Hepatocyte (in vitro differentiated cells): ENCODE measurements at regions not wholly inside any gene's neighbourhood (a gene's known extent, or its start where the extent isn't known, plus 50 kb on each side); places are given as distances from the start of the nearest gene placed in this dataset.

ENCODE experiments used
- DNase-seq: peaks from one replicate; pipeline ENCODE4 v3.0.0-alpha.2; 2016; ENCODE audit warnings: low spot score
- H2AFZ ChIP-seq: fragments of 200-600 bp; sonication (generic); 2 replicates; pipeline ENCODE4 v1.6.0; 2016; ENCODE audit warnings: antibody characterized with exemption, mild to moderate bottlenecking
- H3K27ac ChIP-seq: fragments of 200-600 bp; sonication (generic); 2 replicates; pipeline ENCODE4 v1.5.1; 2016; ENCODE audit warnings: mild to moderate bottlenecking
- H3K27me3 ChIP-seq: fragments of 200-600 bp; sonication (generic); 2 replicates; pipeline ENCODE4 v1.6.1; 2016
- H3K36me3 ChIP-seq: fragments of 200-600 bp; sonication (generic); replicated peaks from 2 replicates; pipeline ENCODE4 v1.5.1; 2016; ENCODE audit warnings: low read depth; ENCODE audit not compliant: insufficient read depth
- H3K4me1 ChIP-seq: fragments of 200-600 bp; sonication (generic); 2 replicates; pipeline ENCODE4 v1.5.1; 2016; ENCODE audit warnings: mild to moderate bottlenecking, moderate library complexity; ENCODE audit not compliant: insufficient read depth
- H3K4me2 ChIP-seq: fragments of 200-600 bp; sonication (generic); 2 replicates; pipeline ENCODE4 v1.6.0; 2016
- H3K4me3 ChIP-seq: fragments of 200-600 bp; sonication (generic); 2 replicates; pipeline ENCODE4 v1.5.1; 2016; ENCODE audit warnings: mild to moderate bottlenecking
- H3K79me2 ChIP-seq: fragments of 200-600 bp; sonication (generic); 2 replicates; pipeline ENCODE4 v1.6.0; 2017; ENCODE audit warnings: mild to moderate bottlenecking
- H3K9me2 ChIP-seq: fragments of 200-600 bp; sonication (generic); replicated peaks from 2 replicates; pipeline ENCODE4 v1.6.0; 2017; ENCODE audit warnings: mild to moderate bottlenecking; ENCODE audit not compliant: insufficient read depth
- H3K9me3 ChIP-seq: fragments of 200-600 bp; sonication (generic); 2 replicates; pipeline ENCODE4 v1.5.1; 2016; ENCODE audit warnings: low read depth, mild to moderate bottlenecking
- H4K20me1 ChIP-seq: fragments of 200-600 bp; sonication (generic); 2 replicates; pipeline ENCODE4 v1.6.0; 2016; ENCODE audit warnings: mild to moderate bottlenecking; ENCODE audit not compliant: insufficient read depth, poor library complexity, severe bottlenecking
- CTCF ChIP-seq: fragments of 200-600 bp; sonication (generic); IDR thresholded peaks from 2 replicates; pipeline ENCODE4 v1.5.1; 2016; ENCODE audit warnings: antibody characterized with exemption, mild to moderate bottlenecking; ENCODE audit not compliant: poor library complexity
- EZH2 ChIP-seq: fragments of 200-600 bp; sonication (generic); IDR thresholded peaks from 2 replicates; pipeline ENCODE4 v1.6.1; 2016; ENCODE audit warnings: antibody characterized with exemption, mild to moderate bottlenecking, borderline replicate concordance
- EZH2phosphoT487 ChIP-seq: fragments of 200-600 bp; sonication (generic); IDR thresholded peaks from one replicate; pipeline ENCODE4 v1.6.1; 2018; ENCODE audit warnings: antibody characterized with exemption, mild to moderate bottlenecking, low read depth, moderate library complexity; ENCODE audit not compliant: unreplicated experiment, severe bottlenecking
- WGBS: methylation state at CpG from one replicate; pipeline ENCODE4 v1.1.6; 2016; ENCODE audit warnings: low lambda C conversion rate; ENCODE audit errors: missing lambda C conversion rate; 5-methylcytosine and 5-hydroxymethylcytosine counted together

DNA sequence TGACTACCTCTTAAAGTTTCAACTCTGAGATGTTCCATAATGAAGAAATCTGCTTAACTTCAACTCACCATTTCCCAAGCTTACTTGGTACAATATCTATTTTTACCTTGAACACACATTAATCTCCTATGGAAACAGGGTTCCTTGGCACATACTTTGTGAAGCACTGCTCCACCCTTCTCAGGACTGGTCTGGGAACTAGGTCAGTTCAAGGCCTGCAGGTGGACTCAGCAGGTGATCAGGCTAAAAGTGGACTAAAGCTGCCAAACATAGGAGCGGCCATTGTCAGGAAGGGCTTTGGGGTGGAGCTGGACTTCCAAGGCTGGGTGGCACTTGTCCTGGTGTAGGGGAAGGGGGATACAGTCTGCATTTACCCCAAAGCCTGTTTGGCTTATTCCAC, 202.3 kb downstream of the NUAK1 start:
- Histone ChIP-seq H2AFZ (no peak overlapping the region), H3K4me2 (no peak overlapping the region), H4K20me1 (no peaks in the 10 kb centered on the region), H3K27me3 (peaks cover 6% of the 10 kb centered on the region), H3K9me2 (no peaks in the 10 kb centered on the region), H3K79me2 (no peaks in the 10 kb centered on the region), H3K4me3 (no peak overlapping the region), H3K36me3 (no peaks in the 10 kb centered on the region), H3K4me1 (no peaks in the 10 kb centered on the region), H3K9me3 (no peaks in the 10 kb centered on the region), H3K27ac (no peak overlapping the region)
- DNase-seq, result no peak
- no peak for TF ChIP-seq CTCF
- no peak for TF ChIP-seq EZH2phosphoT487
- TF ChIP-seq EZH2, result no peak
- WGBS, result 100% methylated on average over 1 of the region's 1 CpG

DNA sequence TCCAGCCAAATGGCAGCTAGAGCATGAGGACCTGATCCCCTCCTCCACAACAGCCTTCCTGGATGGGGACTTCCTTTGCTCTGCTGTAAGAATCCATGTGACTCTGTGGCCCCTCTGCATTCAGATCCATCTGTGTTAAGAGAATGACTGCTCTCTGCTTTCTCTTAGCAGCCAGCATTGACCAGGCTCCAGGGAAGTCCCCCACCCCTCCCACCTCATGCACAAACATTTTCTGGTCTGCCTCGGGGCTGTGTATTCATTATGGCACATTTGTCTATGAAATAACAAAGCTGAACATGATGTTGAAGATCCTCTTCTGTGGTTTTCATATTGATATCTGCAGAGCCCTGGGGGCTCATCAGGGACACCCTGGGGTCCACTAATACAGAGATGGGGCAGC, 201.7 kb downstream of the NUAK1 start:
- Histone ChIP-seq H3K27me3 (peaks cover 6% of the 10 kb centered on the region), H3K27ac (no peak overlapping the region), H3K9me2 (no peaks in the 10 kb centered on the region), H3K9me3 (no peaks in the 10 kb centered on the region), H2AFZ (no peak overlapping the region), H3K36me3 (no peaks in the 10 kb centered on the region), H4K20me1 (no peaks in the 10 kb centered on the region), H3K4me3 (no peak overlapping the region), H3K4me2 (no peak overlapping the region), H3K79me2 (no peaks in the 10 kb centered on the region), H3K4me1 (no peaks in the 10 kb centered on the region)
- WGBS, result 64% methylated on average over 1 of the region's 1 CpG
- no peak for DNase-seq
- TF ChIP-seq EZH2phosphoT487, result no peak
- no peak for TF ChIP-seq CTCF
- no peak for TF ChIP-seq EZH2

- peaks cover 6% of the 10 kb centered on the region for H3K27me3 ChIP-seq
- no peaks in the 10 kb centered on the region for H3K79me2 ChIP-seq
- H3K4me2 ChIP-seq, result no peak overlapping the region
- no peaks in the 10 kb centered on the region for H3K36me3 ChIP-seq
- no peaks in the 10 kb centered on the region for H3K9me2 ChIP-seq
- no peak overlapping the region for H2AFZ ChIP-seq
- H3K4me3 ChIP-seq, result no peak overlapping the region
- no peaks in the 10 kb centered on the region for H3K4me1 ChIP-seq
- H4K20me1 ChIP-seq, result no peaks in the 10 kb centered on the region
- DNase-seq, result no peak
- no peak overlapping the region for H3K27ac ChIP-seq
- no peaks in the 10 kb centered on the region for H3K9me3 ChIP-seq
- TF ChIP-seq EZH2, result no peak
- no peak for TF ChIP-seq EZH2phosphoT487
- no peak for TF ChIP-seq CTCF
- WGBS, result 76% methylated on average over 3 of the region's 3 CpGs
Measured at GRCh38 chr12:105939181-105939721, 199.5 kb downstream of the NUAK1 start.

- H2AFZ ChIP-seq, result no peak overlapping the region
- H3K27me3 ChIP-seq, result peaks cover 6% of the 10 kb centered on the region
- no peaks in the 10 kb centered on the region for H4K20me1 ChIP-seq
- no peak overlapping the region for H3K27ac ChIP-seq
- H3K9me2 ChIP-seq, result no peaks in the 10 kb centered on the region
- H3K4me3 ChIP-seq, result no peak overlapping the region
- WGBS, result 61% methylated on average over 1 of the region's 1 CpG
- DNase-seq, result no peak
- no peaks in the 10 kb centered on the region for H3K9me3 ChIP-seq
- H3K36me3 ChIP-seq, result no peaks in the 10 kb centered on the region
- TF ChIP-seq EZH2phosphoT487, result no peak
- no peak for TF ChIP-seq EZH2
- TF ChIP-seq CTCF, result no peak
- H3K4me1 ChIP-seq, result no peaks in the 10 kb centered on the region
- no peaks in the 10 kb centered on the region for H3K79me2 ChIP-seq
- no peak overlapping the region for H3K4me2 ChIP-seq
Measured at GRCh38 chr12:105942281-105942680, 196.5 kb downstream of the NUAK1 start.
